ENCODE measurements at regions not wholly inside any gene's neighbourhood (a gene's known extent, or its start where the extent isn't known, plus 50 kb on each side); places are given as distances from the start of the nearest gene placed in this dataset.

DNA sequence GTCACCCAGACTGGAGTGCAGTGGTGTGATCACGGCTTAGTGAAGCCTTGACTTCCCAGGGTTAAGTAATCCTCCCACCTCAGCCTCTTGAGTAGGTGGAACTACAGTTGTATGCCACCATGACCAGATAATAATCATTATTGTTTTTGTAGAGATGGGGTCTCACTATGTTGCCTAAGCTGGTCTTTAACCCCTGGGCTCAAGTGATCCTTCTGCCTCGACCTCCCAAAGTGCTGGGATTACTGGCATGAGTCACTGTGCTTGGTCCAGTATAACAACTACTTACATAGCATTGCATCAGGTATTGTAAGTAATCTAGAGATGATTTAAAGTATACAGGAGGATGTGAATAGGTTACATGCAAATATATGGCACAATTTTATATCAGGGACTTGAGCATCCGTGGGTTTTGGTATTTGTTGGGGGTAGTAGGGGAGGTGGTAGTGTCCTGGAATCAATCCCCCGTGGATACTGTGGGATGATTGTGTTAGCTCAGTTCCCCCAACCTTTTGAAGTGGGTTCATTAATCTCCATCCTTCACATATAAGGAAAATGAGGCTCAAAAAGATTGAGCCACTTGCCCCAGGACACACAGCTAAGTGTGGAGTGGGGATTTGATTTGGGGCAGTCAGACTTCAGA lies 61.4 kb upstream of the CNIH3 start (continued):
- no peak for TF ChIP-seq KDM5A (IDR thresholded peaks at IDR 0.05; ENCODE audit: low read length)

Measured in H1 (cell line).